ENCODE measurements at regions not wholly inside any gene's neighbourhood (a gene's known extent, or its start where the extent isn't known, plus 50 kb on each side); places are given as distances from the start of the nearest gene placed in this dataset.
"Not testable (repeated sequence)": the region's sequence is repeated elsewhere in the genome, so short reads cannot be mapped to it uniquely, and the experiment has no call there.

DNA sequence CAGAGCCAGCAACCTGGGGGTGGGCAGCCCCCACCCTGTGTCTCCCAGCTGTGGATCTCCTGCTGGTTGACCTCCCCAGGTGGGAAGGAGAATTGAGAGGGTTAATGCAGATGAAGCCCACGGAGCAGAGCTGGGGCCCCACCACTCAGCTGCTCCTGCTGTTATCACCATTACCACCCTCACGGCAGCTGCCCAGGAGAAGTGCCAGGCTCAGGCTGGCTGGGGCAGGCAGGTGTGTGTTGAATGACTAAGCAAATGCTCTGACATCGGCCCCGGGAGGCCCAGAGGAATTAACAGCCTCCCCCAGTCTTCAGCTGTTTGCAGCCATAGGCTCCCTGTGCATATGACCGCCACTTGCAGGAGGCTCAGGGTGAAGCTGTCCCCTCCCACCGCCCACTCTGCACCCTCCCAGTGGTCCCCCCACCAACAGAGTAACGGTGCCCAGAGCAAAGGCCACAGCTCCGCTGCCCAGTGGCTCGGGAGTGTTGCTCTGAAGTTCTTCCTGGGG, 133.8 kb downstream of the CPZ start:
- ATAC-seq (no peak), DNase-seq (no peak)

DNA sequence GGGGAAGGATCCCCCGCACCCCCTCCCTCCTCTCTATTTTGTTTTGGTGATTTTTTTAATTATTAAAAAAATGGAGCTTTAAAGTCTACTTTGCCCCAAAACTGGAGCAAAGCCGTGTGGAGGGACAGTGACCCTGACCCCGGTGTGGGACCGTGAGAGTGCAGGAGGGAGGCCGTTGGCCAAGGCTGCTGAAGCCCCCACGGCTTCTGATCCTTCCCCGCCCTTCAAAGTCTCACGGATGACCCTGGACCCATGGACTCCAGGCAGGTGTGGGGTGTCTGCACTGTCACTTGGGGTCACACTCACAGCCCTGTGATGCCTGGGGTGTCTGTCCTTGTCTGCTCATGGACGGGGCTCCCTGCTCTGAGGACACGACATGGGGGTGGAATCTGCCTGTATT, 133.3 kb downstream of the CPZ start:
- DNase-seq: peak in 1 of 2 donors; percentile 12
- intact Hi-C loops (cut with DNase I, micrococcal nuclease): no loop called here

More for the DNA sequence above, 133.8 kb downstream of the CPZ start:
- intact Hi-C loops (cut with DNase I, micrococcal nuclease): no loop called here

DNA sequence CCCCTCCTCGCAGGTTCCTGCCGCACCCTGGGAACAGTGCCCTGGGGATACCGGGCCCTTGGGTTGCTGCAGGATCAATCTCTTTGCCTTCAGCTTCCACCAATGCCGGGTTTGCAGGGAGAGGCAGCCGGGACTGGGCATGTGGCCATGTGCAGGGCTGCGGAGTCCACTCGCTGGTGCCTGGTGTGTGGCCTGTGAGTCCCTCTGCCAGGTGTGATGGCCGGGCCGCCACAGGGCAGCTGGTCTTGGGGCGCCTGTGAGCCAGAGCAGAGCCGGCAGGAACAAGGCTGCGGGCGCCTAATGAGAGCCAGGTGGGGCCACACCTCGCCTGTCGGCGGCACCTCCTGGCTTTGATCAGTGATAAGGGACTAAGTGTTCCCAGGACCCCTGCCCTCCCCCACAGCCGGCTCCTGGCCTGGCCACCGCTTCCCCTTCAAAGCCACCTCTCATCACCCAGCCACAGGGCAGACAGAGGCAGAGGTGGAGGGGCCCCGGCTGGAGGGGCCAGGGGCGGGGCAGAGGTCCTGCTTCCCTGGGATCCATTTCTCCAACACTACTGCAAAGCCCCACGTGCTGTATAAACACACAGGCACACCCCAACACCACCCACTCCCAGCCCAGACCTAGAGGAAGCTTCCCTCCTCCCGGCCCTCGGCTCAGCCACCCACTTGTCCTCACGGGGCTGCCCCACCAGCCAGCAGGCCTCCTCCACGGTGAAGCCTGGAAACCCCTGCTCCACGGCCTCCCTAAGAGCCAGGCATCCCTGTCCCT, 132.7 kb downstream of the CPZ start:
- ATAC-seq: peak; percentile 57
- peak in 1 of 2 donors; percentile 12 for DNase-seq
- intact Hi-C loops (cut with DNase I, micrococcal nuclease): no loop called here

More for the DNA sequence above, 133.3 kb downstream of the CPZ start:
- no peak for ATAC-seq

DNA sequence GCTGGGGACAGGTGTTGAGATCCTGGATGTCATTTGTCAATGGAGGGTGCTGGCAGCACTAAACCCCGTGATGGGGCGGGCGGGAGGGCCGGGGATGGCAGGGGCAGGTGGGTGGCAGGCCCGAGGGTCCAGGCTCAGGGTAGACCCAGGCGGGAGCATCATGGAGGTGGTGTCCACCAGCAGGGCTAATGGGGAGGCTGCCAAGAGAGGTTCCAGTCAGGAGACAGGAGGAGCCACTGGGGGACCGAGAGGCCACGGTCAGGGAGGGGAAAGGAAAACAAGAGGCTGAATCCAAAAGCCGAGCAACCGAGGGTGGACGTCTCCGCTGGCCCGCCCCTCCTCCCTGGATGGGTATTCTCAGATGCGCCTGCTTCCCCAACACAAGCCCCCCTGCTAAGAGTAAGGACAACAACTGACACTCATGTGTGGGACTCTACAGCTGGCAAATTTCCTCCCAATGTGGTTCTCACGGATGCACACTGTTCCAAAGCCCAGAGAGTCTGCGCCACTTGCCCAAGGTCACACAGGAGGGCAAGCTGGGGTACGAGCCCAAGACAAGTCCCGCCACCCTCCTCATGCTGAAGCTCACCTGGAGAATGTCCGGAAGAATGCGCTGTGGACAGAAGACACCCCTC, 132.0 kb downstream of the CPZ start:
- intact Hi-C loops (cut with DNase I, micrococcal nuclease): no loop called here
- DNase-seq: no peak
- ATAC-seq: no peak

DNA sequence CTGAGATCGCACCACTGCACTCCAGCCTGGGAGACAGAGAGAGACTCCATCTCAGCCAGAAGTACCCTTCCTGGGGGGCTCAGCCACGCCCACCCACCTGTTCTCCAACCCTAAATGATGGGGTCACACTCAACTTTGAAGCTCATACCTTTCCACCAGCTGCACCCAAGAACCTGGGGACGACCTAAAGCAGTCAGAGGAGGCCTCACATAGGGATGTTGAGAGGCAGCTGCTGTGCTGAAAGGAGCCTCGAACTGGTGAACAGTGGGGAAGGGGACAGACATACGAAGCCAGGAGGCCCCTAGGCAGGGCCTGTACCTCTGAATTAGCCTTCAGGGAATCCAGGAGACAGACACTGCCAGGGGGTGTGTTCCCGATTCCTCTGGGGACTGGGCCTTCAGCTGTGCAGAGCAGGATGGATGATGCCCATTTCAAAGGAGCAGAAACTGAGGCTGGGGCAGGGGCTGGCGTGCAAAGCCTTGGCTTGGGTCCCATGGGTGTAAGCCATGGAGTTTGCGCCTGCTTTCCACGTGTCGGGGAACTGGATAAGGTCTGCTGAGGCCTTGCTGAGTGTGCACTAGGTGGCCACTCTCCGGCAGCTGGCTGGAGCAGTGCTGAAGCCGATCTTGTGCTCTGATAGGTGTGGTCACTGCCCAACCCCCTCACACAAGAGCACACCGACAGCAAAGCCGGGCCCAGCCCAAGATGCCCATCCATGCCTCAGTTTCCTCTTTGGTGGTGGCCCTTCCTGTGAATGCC, 130.8 kb downstream of the CPZ start:
- intact Hi-C loops (cut with DNase I, micrococcal nuclease): no loop called here
- ATAC-seq (no peak), DNase-seq (peak in 1 of 2 donors; percentile 10)

DNA sequence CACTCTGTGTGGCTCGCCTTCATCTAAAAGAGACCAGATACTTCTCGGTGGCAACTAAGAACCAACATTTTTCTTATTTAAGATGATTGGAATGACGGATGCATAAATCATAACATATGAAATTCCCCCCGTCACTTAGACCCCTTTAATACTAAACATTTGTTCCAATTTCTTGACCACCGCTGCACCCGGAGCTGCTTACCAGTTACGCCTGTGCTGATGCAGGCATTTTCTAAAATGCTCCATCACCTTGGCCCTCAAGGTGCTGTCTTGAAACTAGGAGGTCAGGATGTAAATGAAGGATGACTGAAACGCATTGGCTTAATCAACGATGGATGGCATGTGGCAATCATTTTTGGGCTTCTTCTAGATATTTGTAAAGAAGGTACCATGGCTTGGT, 130.0 kb downstream of the CPZ start:
- ATAC-seq (no peak), DNase-seq (no peak)
- intact Hi-C loops (cut with DNase I, micrococcal nuclease): no loop called here

DNA sequence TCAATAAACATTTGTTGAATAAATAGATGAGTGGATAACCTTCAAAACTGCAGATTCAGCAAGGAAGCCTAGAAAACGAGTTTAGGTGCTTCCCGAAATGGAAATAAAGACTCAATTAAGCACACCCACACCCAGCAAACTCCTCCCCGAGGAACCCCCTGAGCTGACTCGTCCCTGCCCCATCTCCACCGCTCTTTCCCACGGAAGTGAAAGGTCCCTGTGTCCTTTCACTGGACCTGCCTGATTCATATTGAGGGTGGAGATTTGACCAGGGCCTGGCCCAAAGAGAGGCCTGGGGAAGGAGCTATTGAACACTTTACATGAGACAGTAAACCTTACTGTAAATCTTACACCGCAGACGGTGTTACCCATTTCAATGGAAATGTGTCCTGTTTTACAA, 129.1 kb downstream of the CPZ start:
- intact Hi-C loops (cut with DNase I, micrococcal nuclease): no loop called here
- ATAC-seq (no peak), DNase-seq (no peak)

DNA sequence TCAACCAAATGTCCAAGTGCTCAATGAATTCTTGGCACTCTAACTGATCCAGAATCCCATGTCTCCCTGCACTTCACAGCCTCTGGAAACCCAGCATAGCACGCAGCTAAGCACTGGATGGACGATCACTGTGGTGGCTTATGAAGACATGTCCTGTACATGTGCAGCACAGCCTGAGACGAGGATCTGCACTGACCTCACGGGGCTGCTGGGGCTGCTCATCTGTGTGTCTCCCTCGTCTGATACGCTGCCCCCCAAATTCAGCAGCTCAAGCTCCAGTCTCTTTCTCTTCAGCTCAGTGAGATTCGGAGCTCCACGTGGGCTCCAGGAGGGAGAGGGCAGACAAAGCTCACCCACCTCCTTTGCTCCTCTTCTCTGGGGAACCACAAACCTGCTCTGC, 126.9 kb downstream of the CPZ start:
- intact Hi-C loops (cut with DNase I, micrococcal nuclease): no loop called here
- ATAC-seq: no peak
- no peak for DNase-seq

DNA sequence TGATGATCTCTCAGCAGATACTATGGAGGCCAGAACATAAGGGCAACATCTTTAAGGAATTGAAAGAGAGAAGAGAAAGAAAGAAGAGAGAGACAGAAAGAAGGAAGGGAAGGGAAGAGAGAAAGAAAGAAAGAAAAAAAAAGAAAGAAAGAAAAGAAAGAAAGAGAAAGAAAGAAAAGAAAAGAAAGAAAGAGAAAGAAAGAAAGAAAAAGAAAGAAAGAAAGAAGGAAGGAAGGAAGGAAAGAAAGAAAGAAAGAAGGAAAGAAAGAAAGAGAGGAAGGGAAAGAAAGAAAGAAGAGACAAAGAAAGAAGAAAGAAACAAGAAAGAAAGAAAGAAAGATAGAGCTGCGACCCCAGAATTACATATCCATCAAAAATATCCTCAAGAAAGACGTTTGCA, 124.9 kb downstream of the CPZ start:
- DNase-seq; ATAC-seq; intact Hi-C loops (cut with DNase I, micrococcal nuclease): not testable (repeated sequence)

DNA sequence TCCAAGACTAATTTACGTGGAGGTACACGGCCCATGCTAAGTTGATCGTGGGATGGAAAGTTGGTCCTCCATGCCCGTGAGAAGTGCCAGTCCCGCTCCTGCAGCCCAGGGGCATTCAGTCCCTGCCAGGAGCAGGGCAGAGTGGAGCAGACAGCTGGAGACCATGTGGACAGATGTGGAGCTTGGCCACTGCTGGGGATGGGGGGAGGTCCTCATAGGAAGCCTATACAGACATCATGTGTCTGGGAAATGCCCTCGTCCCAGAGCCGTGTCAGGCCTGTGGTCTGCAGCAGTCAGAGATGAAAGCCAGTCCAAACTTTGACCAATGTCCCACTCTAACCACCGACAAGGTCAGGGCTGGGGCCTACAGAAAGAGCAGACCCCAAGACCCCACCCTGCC, 118.4 kb downstream of the CPZ start:
- ATAC-seq: no peak
- DNase-seq: no peak
- intact Hi-C loops (cut with DNase I, micrococcal nuclease): no loop called here

DNA sequence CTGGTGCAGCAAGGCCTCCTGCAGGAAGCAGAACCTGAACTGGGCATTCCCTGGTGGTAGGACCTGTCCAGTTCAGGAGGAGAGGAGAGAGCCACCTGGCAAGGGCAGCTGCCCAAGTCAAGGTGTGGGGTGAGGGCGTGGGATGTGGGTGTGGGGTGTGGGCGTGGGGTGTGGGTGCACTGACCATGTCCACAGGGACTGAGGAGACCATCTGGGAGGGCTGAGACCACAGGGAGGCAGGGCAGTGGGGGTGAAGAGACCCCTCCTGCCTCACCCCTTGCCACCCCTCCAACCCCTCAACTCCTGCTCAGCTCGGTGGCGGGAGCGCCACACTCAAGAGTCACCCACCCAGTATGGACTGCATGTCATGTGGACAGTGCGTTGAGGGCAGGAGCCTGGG, 117.9 kb downstream of the CPZ start:
- no peak for ATAC-seq
- DNase-seq: no peak
- intact Hi-C loops (cut with DNase I, micrococcal nuclease): no loop called here

DNA sequence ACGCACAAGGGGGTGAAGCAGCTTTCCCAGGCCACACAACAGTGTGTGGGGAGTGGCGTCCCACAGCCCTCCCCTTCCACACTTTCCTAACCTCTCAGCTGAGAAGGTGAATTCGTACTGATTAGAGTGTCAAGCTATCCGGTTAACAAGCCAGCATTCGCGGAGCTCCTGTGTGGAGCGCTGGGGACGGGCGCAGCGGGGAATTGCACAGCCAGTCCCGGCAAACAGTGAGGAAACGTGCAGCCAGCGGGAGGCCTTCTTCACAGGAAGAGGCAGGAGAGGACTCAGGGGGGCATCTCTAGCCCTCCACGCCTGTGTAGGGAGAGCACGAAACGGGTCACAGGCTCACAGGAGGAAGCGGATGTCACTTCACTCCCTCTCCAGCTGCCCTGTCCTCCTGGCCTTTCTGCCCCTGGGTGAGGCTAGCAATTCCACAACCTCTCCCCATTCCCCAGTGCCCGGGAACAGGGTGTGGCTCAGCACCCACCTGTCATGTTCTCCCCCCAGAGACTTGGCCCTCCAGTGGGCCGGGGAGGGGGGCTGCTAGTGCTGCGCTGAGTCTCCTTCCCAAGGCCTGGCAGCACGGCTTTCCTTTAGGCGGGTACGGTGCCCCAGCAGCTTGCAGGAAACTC, 117.3 kb downstream of the CPZ start:
- ATAC-seq: no peak
- intact Hi-C loops (cut with DNase I, micrococcal nuclease): no loop called here
- DNase-seq: no peak

DNA sequence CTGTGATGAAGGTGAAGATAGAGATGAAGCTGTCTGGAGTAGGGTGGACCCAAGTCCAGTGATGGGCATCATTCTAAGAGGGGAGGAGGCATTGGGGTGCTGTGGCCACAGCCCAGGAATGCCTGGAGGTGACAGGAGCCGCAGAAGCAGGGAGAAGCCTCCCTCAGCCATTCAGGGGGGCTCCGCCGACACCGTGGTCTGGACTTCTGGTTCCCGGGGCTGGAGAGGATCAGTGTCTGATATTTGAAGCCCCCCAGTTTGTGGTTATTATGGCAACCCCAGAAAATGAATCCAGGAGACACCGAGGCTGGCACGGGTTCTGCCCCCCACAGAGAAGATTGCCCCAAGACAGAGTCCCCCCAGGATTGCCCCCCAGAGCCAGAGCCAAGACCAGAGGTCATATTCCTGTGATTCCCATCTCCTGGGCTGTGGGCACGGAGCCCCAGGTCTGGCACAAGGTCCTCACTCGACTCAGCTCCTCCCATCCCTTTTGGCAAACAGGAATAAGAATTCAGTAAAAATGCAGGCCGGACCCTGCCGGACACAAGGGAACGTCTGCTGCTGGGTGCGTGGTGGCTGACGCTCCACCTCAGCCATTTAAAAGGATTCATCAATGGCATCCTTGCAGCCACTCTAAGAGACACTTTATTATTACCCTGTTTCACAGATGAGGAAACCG, 116.6 kb downstream of the CPZ start:
- intact Hi-C loops (cut with DNase I, micrococcal nuclease): no loop called here
- ATAC-seq: no peak
- DNase-seq: no peak

DNA sequence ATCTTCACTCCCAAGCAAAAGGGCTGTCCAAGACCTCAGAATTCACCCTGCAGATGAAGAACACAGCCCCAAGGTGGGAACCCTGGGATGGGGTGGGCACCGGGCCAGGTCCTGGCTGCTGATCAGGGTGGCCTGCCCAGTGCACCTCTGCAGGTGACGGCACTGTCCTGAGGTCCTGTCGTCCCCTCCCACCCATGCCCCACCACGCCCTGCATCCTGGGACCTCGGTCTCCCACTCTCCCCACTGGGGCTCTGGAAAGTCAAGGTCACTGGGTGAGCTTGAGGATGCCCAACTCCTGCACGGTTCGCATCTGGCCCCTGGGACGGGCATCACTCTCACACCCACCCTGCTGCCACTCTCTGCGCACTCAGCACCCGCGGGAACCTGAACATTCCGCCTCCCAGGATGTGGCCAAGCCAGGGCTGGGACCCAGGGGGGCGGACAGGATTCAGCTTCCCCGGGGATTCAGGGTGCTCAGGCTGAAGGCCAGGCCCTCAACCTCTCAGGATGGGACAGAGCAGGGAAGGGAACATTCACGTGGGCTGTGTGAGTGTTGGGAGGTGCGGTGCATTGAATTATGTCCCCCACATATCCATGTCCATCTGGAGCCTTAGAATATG, 115.9 kb downstream of the CPZ start:
- ATAC-seq: no peak
- intact Hi-C loops (cut with DNase I, micrococcal nuclease): no loop called here
- no peak for DNase-seq

DNA sequence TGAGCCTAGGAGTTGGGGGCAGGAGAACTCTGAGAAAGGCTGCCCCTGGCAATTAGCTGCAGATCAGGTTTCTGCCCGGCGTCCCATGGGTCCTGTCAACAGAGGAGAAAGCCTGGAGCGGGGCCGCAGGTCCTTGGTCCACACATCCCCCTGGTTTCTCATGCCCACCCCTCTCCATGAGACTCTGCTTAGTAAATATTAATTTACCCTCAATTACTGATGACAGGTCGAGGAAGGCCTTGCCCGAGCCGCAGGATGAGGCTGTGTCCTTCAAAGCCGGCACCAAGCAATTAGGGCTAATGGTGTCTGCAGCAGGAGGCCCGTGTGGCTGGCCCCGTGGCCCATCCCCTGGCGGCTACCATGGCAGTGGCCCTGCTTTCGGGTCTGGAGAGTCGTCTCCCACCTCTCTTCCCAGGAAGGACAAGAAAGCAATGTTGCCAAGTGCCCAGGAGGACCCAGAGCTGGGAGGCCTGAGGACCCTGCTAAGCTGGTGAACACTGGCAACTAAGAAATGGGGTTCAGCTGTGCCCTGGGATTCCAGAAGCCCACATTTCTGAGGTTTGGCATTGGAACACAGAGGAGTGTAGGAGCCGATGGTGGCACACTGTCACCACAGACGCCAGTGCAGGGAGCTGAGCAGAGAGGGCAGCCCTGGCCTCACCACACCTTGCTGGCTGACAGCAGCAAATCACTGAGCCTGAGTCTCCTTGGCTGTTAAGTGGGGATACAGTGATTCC, 114.6 kb downstream of the CPZ start:
- intact Hi-C loops (cut with DNase I, micrococcal nuclease): no loop called here
- ATAC-seq: no peak
- no peak for DNase-seq

DNA sequence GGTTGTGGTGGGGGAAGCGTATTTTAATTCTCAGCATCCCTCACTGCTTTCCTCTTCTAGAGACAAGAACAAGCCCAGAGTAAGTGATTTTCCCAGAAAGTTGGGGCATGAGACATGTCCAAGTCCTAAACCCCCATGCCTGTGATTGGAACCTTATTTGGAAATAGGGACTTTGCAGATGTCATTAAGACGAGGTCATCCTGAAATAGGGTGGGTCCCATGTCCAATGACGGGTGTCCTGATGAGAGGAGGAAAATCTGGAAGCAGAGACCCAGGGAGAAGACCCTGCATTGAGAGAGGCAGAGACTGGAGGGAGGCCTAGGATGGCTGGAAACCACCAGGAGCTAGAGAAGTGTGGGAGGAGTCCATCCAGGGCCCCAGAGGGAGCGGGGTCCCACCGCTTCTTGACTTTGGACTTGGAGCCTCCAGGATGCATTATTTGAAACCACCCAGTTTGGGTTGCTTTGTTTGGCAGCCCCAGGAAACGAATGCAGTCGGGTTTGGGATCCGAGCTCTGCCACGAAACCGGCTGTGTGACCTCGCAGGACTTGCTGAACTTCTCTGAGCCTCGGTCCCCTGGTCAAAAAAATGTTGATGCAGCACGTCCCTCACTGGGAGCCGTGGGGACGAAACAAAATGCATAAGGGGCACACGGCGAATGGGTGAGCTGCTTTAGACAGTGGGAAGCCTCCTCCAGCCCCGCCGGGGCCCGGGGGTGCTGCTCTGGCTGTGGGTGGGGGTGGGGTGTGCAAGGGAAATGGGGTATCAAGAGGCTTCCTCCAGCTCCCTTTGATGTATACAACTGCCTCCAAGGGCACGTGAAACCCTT, 113.9 kb downstream of the CPZ start:
- DNase-seq: no peak
- intact Hi-C loops (cut with DNase I, micrococcal nuclease): no loop called here
- no peak for ATAC-seq

Measured in left colon (tissue), 2 donors.